ENCODE measurements at regions not wholly inside any gene's neighbourhood (a gene's known extent, or its start where the extent isn't known, plus 50 kb on each side); places are given as distances from the start of the nearest gene placed in this dataset.
"Not testable (repeated sequence)": the region's sequence is repeated elsewhere in the genome, so short reads cannot be mapped to it uniquely, and the experiment has no call there.

GRCh38 chr20:59460352-59460751 lies 144.0 kb upstream of the PHACTR3 start:
- DNase-seq (ENCODE audit: low read depth in 2 of 2), result no peak

DNA sequence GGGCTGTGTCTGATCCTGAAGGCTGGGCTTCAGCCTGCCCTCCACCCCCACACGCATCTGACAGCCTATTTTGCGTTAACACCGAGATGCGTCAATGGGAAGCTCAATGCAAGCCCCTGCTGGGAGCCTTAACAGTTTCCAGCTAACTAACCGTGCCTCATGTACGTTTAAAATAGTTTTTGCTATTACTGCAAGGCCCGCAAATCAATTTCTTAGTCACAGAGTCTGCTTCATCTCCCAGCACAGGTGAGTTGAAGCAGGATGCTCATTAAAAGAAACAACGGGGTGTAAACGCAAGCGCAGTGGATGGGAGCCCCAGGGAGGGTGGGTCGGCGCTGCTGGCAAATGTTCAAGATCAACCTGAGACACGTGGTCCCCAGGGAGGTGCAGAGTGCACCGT lies 142.8 kb upstream of the PHACTR3 start:
- DNase-seq (ENCODE audit: low read depth in 2 of 2), result no peak

DNA sequence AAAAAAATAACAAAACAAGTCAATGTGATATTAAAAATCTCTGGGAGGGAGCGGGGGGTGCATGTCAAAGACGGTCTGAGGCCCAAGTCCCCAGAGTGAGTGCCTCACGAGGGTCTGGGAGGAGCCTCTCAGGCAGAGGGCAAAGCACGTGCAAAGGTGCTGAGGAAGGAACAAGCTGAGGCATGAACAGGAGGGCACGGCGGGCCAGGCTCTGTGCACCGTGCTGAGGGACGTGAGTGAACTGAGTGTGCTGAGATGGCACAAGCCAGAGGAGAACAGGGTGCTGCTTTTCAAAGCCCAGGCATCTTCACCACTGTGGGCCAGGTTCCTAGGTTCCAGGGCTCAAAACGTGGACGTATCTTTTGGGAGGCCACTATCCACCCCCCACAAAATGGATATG lies 142.1 kb upstream of the PHACTR3 start:
- DNase-seq (ENCODE audit: low read depth in 2 of 2), result no peak

DNA sequence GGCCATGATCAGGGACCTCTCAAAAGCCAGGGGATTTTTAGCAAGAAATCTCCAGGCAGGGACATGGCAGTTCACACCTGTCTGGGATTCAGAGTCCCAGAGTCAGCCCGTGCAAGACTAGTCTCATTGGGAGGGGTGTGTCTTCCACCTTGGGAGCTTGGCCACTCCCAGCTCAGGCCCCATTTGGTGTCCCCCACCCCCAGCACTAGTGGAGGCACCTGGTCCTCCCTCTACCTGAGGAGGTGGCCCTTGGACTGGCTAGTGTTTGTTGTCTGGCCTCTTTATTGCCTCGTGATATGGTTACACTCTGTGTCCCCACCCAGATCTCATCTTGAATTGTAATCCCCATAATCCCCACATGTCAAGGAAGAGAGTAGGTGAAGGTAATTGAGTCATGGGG lies 140.8 kb upstream of the PHACTR3 start:
- DNase-seq (ENCODE audit: low read depth in 2 of 2), result no peak

- DNase-seq (ENCODE audit: low read depth in 2 of 2), result no peak
Observed at GRCh38 chr20:59466107-59466815, 138.1 kb upstream of the PHACTR3 start.

- DNase-seq (ENCODE audit: low read depth in 2 of 2), result no peak
Observed at GRCh38 chr20:59468831-59469230, 135.5 kb upstream of the PHACTR3 start.

- no peak for DNase-seq (ENCODE audit: low read depth in 2 of 2)
Observed at GRCh38 chr20:59469267-59470252, 134.8 kb upstream of the PHACTR3 start.

DNA sequence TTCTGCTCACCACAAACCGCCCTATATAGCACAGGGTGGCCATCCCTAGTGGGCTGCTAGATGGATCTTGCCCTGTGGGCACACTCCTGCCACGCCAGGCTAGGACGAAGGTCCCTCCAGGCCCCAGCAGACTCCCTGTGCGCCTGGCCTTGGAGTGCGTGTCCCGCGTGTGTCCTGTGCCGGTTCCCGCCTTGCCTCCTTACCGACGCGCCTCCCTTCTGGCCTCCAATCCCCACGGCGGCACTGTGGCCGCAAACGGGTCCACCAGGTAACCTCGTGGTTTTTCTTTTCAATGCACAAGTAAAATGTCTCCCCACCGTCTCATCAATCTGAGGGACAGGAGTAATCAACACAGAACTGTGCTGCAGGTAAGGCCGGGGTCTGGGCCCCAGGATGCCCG lies 133.8 kb upstream of the PHACTR3 start:
- no peak for DNase-seq (ENCODE audit: low read depth in 2 of 2)

DNA sequence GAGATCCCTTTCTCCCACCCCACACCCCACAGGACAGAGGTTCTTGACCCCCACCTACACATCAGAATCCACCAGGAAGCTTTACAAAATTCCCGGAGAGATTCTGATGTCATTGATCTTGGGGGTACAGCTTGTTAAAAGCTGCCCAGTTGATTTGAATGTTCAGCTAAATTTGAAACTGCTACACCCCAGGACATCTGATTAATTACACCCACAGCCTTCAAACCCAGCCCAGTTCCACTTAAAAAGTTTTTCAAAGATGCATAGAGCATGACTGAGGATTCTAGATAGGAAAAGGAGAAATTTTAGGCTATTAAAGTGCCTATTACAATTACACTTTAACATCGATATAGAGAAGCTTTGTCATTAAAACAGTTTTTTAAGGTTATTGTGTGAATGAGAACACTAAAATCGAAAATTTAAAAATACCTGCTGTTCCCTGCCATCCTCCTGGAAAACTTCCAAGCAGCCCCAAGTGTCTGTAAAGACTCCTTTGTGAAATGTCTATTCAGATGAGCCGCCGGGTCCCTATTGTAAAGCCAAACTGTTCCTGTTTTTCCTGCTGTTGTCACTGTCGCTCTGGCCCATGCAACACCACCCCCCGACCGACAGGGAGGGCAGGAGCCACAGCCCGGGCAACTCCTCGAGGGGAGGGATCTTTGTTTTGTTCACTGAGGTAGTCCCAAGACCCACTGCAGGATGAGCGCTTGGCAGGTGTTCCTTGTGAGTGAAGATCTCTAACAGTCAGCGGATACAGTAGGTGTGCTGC lies 132.5 kb upstream of the PHACTR3 start:
- DNase-seq (ENCODE audit: low read depth in 2 of 2), result no peak

DNA sequence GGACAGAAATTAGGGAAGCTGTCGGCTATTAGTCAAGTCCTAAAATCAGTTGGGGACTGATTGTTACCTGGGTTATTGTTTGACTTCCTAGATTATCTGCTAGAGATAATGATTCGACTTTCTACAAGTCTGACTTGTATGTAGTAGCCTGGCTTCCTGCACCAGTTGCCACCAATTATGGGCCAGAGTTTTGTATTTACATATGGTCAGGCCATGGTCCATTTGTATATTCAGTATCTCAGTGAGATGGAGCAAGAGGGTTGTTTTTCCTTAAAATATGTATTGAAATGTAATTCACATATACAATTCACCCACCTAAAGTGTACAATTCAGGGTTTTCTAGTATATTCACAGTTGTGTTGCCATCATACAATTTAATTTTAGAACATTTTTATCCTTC lies 130.6 kb upstream of the PHACTR3 start:
- no peak for DNase-seq (ENCODE audit: low read depth in 2 of 2)

GRCh38 chr20:59481067-59481466 lies 123.3 kb upstream of the PHACTR3 start:
- no peak for DNase-seq (ENCODE audit: low read depth in 2 of 2)

- no peak for DNase-seq (ENCODE audit: low read depth in 2 of 2)
Observed at GRCh38 chr20:59481477-59482018, 122.8 kb upstream of the PHACTR3 start.

DNA sequence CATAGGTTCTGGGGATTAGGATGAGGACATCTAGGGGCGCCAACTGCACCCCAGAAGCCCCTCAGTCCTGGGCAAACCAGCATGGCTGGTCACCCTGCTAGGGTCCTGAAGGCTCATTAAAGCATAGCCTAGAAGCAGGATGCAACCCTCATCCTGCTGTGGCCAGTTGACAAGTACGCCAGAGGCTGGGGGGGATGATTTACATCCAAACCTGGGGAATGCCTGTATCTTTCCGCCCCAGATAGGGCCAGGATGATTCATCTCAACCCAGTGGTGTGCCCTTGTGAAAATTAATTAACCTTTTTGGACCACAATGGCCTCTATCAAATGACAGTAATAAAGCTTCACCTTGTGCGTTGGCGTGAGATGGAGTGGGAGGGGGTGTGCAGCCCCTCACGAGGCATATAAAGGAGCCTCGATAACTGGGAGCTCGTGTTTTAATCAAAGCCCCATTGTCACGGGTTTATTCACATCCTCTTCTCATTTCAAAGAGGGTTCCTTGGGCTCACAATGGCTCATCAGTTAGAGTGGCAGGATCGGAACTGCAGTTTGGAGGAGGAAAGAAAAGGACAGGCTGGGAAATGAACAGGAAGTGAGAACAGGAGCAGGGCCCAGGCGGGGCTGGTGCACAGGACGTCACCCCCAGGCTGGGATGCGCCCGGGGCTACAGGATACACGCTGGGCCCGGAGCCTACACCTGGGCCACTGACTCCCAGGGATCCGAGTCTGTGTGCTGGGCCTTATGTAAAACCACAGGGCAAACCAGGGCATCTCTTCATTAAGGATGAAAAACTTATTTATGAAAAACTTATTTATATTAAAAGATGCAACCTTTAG lies 121.8 kb upstream of the PHACTR3 start:
- DNase-seq (ENCODE audit: low read depth in 2 of 2), result no peak

- DNase-seq (ENCODE audit: low read depth in 2 of 2), result no peak
Observed at GRCh38 chr20:59483481-59483880, 120.9 kb upstream of the PHACTR3 start.

DNA sequence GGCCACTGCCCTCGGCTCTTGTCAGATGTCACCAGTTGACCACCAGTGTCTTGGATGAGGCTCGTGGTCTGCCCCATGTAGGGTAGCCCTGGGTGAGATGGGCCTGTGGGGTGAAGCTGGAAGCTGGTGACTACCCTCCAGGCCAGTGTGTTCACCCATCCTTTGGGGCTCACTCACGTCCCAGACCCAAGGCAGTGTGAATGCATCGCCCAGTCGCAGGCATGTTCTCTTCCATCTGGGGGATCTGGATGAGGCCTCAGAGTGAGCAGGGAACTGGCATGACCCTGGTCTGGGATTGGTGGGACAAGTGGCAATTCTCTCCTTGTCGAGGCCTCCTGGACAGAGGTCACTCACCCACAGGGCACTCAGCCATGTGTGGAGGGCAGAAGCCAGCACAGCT lies 120.1 kb upstream of the PHACTR3 start:
- DNase-seq (ENCODE audit: low read depth in 2 of 2), result no peak

DNA sequence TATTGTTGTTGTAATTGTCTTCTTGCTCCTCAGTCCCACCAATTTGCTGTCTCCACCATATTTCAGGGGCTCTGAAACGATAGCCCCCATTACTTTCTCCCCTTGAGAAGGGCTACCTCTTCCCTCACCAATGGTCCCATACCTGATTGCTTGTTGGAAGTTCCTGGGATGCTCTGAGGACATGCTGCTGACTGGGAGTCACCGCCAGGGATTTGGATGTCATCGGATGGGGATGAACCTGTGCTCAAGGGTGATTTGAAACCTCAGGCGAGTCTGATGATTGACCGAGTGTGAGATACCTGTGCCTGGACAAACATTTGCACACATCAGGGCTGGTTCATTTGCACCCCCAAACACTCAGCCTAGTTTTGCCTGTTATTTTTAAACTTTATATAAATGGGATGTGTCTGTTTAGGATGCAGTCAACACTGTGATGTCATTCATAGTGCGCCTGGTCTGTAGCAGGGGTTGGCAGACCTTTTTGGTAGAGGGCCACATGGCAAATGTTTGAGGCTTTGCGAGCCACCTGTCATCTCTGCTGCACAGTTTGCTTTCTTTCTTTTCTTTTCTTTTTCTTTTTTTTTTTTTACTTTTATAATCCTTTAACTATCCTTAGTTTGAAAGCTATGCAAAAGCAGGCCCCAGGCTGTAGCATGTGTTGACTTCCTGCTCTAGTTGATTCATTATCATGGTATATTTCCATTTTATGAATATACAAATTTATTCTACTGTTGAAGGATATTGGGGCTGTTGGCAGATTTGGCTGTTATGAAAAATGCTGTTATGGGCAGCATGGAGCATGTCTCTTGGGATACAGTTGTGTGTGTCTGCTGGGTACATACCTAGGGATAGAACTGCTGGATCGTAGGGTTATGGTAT lies 118.5 kb upstream of the PHACTR3 start:
- DNase-seq (ENCODE audit: low read depth in 2 of 2), result no peak

DNA sequence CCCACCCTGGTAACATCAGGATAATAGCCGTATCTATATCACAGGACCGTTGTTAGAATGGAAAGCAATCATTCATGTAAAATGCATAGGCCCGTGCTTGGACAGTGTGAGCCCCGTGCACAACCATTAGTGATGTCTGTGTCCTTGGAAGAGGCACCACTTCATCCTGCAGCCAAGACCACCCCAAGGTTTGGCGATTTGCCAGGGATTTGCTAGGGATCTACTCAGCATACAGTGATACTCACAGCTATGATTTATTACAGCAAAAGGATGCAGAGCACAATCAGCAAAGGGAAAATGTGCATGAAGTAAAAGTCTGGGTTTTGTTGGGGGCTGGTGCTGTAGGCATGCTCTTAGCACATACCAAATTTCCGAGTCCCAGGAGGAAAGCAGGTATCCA lies 115.9 kb upstream of the PHACTR3 start:
- DNase-seq (ENCODE audit: low read depth in 2 of 2), result not testable (repeated sequence)

- DNase-seq (ENCODE audit: low read depth in 2 of 2), result not testable (repeated sequence)
Observed at GRCh38 chr20:59490196-59491004, 113.9 kb upstream of the PHACTR3 start.

DNA sequence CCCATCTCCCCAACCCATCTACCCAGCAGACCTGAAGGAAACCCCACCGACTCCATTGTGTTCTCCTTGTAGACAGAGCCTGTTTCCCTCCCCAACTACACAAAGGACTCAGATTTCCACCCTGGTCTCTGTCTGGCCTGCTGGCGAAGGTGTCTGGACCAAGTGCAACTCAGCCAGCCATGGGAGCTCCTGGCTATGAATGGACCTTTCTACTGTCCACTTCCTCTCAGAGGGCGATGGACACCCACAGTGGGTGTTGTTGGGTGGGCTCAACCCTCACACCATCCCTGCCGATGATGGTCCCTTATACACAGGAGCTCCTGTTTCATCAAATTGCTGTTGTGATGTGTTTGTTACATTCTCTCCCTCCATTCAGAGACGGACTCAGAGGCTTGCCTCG lies 112.5 kb upstream of the PHACTR3 start:
- DNase-seq (ENCODE audit: low read depth in 2 of 2), result no peak
